Liver (tissue), 8 donors: ENCODE measurements at regions not wholly inside any gene's neighbourhood (a gene's known extent, or its start where the extent isn't known, plus 50 kb on each side); places are given as distances from the start of the nearest gene placed in this dataset.

Experiments
- DNase-seq: peaks from one replicate; pipeline ENCODE4 v3.0.0-alpha.2; 2017; ENCODE audit warnings: low spot score
- H3K27ac ChIP-seq, 2 donors: one replicate each; pipeline ENCODE4 v1.7.0; 2013; ENCODE audit warnings: inconsistent platforms in 2 of 2, low read length in 2 of 2, control low read depth in 1 of 2, low read depth in 1 of 2, mild to moderate bottlenecking in 1 of 2
- H3K27me3 ChIP-seq, 4 donors: one replicate each; pipeline versions ENCODE4 v1.6.1 to v1.7.0; 2013; ENCODE audit warnings: low read length in 3 of 4, inconsistent platforms in 1 of 4, mild to moderate bottlenecking in 1 of 4, moderate library complexity in 1 of 4; ENCODE audit not compliant: control insufficient read depth in 4 of 4, insufficient read depth in 4 of 4
- H3K36me3 ChIP-seq, 4 donors: one replicate each; pipeline versions ENCODE4 v1.6.1 to v1.7.0; 2013; ENCODE audit warnings: low read length in 3 of 4, mild to moderate bottlenecking in 3 of 4, low read depth in 1 of 4, moderate library complexity in 1 of 4; ENCODE audit not compliant: control insufficient read depth in 4 of 4, insufficient read depth in 3 of 4
- H3K4me1 ChIP-seq, 4 donors: one replicate each; pipeline versions ENCODE4 v1.6.1 to v1.7.0; 2013; ENCODE audit warnings: low read length in 3 of 4, mild to moderate bottlenecking in 3 of 4, moderate library complexity in 1 of 4; ENCODE audit not compliant: control insufficient read depth in 4 of 4, insufficient read depth in 4 of 4
- H3K4me3 ChIP-seq, 3 donors: one replicate each; pipeline versions ENCODE4 v1.6.1 to v1.7.0; 2013; ENCODE audit warnings: low read length in 3 of 3, control low read depth in 1 of 3, low read depth in 1 of 3, mild to moderate bottlenecking in 1 of 3
- H3K9ac ChIP-seq, 2 donors: one replicate each; pipeline ENCODE4 v1.7.0; 2013; ENCODE audit warnings: low read length in 2 of 2, mild to moderate bottlenecking in 2 of 2, moderate library complexity in 2 of 2, control low read depth in 1 of 2, low read depth in 1 of 2
- H3K9me3 ChIP-seq, 4 donors: one replicate each; pipeline versions ENCODE4 v1.6.1 to v1.7.0; 2013; ENCODE audit warnings: low read length in 3 of 4; ENCODE audit not compliant: control insufficient read depth in 4 of 4
- EGR1 ChIP-seq, 2 donors: IDR thresholded peaks; 2 replicates each; pipeline ENCODE4 v1.6.1; 2016 to 2018; ENCODE audit warnings: antibody characterized with exemption in 2 of 2, low read depth in 2 of 2
- FOXA1 ChIP-seq: IDR thresholded peaks from 2 replicates; pipeline ENCODE4 v1.6.1; 2016; ENCODE audit warnings: antibody characterized with exemption
- FOXA2 ChIP-seq: IDR thresholded peaks from 2 replicates; pipeline ENCODE4 v1.6.1; 2016; ENCODE audit warnings: antibody characterized with exemption
- GABPA ChIP-seq, 2 donors: IDR thresholded peaks in 1 of 2; conservative IDR thresholded peaks in 1 of 2; 2 replicates each; pipeline ENCODE4 v1.6.1; 2016; ENCODE audit warnings: antibody characterized with exemption in 2 of 2, mild to moderate bottlenecking in 1 of 2, moderate library complexity in 1 of 2
- HNF4A ChIP-seq, 2 donors: conservative IDR thresholded peaks; 2 replicates each; pipeline ENCODE4 v1.6.1; 2016; ENCODE audit warnings: antibody characterized with exemption in 2 of 2, mild to moderate bottlenecking in 2 of 2
- HNF4G ChIP-seq: IDR thresholded peaks from 2 replicates; pipeline ENCODE4 v1.6.1; 2016; ENCODE audit warnings: antibody characterized with exemption
- NR2F2 ChIP-seq: IDR thresholded peaks from 2 replicates; pipeline ENCODE4 v1.6.1; 2016; ENCODE audit warnings: antibody characterized with exemption
- RXRA ChIP-seq, 2 donors: IDR thresholded peaks; 2 replicates each; pipeline ENCODE4 v1.6.1; 2017 to 2018; ENCODE audit warnings: antibody characterized with exemption in 2 of 2, mild to moderate bottlenecking in 1 of 2
- SP1 ChIP-seq: IDR thresholded peaks from 2 replicates; pipeline ENCODE4 v1.6.1; 2018; ENCODE audit warnings: antibody characterized with exemption, mild to moderate bottlenecking
- WGBS: extraction: QIAGEN DNeasy Blood & Tissue Kit; methylation state at CpG from one replicate; pipeline ENCODE4 v1.1.7; 2013; 5-methylcytosine and 5-hydroxymethylcytosine counted together
- TF ChIP-seq, protein P1 (sequence below): IDR thresholded peaks from 2 replicates; pipeline ENCODE4 v1.6.1; 2016; ENCODE audit warnings: antibody characterized with exemption
- TF ChIP-seq, protein P2 (sequence below): IDR thresholded peaks from 2 replicates; pipeline ENCODE4 v1.6.1; 2016; ENCODE audit warnings: antibody characterized with exemption
- TF ChIP-seq, protein P3 (sequence below): IDR thresholded peaks from 2 replicates; pipeline ENCODE4 v1.6.1; 2016; ENCODE audit warnings: antibody characterized with exemption, mild to moderate bottlenecking
- TF ChIP-seq, protein P4 (sequence below): fragments of 150-350 bp; IDR thresholded peaks from 2 replicates; pipeline ENCODE4 v1.5.1; 2017; ENCODE audit warnings: improper control_type of control experiment, low read depth, low read length; ENCODE audit not compliant: missing input control
- TF ChIP-seq, protein P5 (sequence below): IDR thresholded peaks from 2 replicates; pipeline ENCODE4 v1.6.1; 2016; ENCODE audit warnings: antibody characterized with exemption
- donor health status: healthy.
- donor health status: healthy.
- donor health status: healthy.
- donor health status: healthy.
- donor health status: healthy.

DNA sequence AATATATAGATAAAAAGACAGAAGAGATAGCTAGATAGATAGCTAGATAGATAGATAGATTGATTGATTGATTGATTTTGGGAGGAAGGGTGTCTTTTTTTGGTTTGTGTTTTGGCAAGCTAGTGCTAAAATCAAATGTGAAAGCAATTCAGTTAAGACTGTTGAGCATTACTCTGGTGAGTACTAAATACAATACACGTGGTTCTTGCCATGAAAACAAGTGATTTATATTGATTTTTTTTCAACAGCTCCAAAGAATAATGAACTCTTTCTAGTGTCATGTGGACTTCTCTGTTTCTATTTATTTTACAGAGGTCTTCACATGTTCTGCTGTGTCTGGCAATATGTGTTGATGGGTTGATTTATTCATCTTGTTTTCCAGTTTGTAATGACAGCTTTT lies 172.0 kb downstream of the POU4F1 start:
- Histone ChIP-seq H3K4me3 (no peak overlapping the region), H3K27ac (no peak overlapping the region), H3K36me3 (no peaks in the 10 kb centered on the region), H3K27me3 (no peaks in the 10 kb centered on the region), H3K4me1 (peaks cover 2 to 26% (median 6%) of the 10 kb centered on the region in 4 donors), H3K9me3 (no peaks in the 10 kb centered on the region), H3K9ac (no peak overlapping the region)
- DNase-seq = no peak
- peak in 1 of 2 donors; percentile 25 for TF ChIP-seq HNF4A (conservative IDR thresholded peaks at IDR 0.05)
- peak in 1 of 2 donors; percentile 37 for TF ChIP-seq RXRA (IDR thresholded peaks at IDR 0.05)
- TF ChIP-seq FOXA2 = no peak
- 16% methylated on average over 1 of the region's 1 CpG for WGBS

DNA sequence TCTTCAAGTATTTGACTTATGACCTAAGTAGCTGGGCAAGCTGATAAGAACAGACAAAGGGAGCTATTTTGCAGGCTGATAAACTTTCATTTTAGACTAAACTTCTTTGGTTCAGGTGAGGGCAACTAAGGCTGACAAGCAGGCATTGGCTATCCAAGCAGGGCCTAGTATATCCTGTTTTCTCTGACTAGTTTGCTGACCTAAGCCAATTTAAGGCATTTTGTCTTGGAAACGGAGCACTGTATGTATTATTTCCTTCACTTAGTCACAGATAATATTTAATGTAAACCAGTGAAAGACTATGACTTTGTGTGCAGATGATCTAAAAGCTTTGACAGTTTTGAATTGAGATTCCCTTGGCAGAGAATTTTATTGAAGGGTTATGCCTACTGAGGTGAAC lies 172.5 kb downstream of the POU4F1 start:
- H3K9ac ChIP-seq = no peak overlapping the region
- DNase-seq = no peak
- no peaks in the 10 kb centered on the region for H3K9me3 ChIP-seq
- H3K27me3 ChIP-seq = no peaks in the 10 kb centered on the region
- H3K36me3 ChIP-seq = no peaks in the 10 kb centered on the region
- no peak overlapping the region for H3K27ac ChIP-seq
- peaks cover under 1 to 27% (median 9%) of the 10 kb centered on the region in 4 donors for H3K4me1 ChIP-seq
- no peak overlapping the region for H3K4me3 ChIP-seq
- no peak for TF ChIP-seq FOXA2
- no peak for TF ChIP-seq FOXA1
- TF ChIP-seq, protein P1, sequence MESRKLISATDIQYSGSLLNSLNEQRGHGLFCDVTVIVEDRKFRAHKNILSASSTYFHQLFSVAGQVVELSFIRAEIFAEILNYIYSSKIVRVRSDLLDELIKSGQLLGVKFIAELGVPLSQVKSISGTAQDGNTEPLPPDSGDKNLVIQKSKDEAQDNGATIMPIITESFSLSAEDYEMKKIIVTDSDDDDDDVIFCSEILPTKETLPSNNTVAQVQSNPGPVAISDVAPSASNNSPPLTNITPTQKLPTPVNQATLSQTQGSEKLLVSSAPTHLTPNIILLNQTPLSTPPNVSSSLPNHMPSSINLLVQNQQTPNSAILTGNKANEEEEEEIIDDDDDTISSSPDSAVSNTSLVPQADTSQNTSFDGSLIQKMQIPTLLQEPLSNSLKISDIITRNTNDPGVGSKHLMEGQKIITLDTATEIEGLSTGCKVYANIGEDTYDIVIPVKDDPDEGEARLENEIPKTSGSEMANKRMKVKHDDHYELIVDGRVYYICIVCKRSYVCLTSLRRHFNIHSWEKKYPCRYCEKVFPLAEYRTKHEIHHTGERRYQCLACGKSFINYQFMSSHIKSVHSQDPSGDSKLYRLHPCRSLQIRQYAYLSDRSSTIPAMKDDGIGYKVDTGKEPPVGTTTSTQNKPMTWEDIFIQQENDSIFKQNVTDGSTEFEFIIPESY = no peak
- TF ChIP-seq, protein P2, sequence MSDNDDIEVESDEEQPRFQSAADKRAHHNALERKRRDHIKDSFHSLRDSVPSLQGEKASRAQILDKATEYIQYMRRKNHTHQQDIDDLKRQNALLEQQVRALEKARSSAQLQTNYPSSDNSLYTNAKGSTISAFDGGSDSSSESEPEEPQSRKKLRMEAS = no peak
- TF ChIP-seq, protein P3, sequence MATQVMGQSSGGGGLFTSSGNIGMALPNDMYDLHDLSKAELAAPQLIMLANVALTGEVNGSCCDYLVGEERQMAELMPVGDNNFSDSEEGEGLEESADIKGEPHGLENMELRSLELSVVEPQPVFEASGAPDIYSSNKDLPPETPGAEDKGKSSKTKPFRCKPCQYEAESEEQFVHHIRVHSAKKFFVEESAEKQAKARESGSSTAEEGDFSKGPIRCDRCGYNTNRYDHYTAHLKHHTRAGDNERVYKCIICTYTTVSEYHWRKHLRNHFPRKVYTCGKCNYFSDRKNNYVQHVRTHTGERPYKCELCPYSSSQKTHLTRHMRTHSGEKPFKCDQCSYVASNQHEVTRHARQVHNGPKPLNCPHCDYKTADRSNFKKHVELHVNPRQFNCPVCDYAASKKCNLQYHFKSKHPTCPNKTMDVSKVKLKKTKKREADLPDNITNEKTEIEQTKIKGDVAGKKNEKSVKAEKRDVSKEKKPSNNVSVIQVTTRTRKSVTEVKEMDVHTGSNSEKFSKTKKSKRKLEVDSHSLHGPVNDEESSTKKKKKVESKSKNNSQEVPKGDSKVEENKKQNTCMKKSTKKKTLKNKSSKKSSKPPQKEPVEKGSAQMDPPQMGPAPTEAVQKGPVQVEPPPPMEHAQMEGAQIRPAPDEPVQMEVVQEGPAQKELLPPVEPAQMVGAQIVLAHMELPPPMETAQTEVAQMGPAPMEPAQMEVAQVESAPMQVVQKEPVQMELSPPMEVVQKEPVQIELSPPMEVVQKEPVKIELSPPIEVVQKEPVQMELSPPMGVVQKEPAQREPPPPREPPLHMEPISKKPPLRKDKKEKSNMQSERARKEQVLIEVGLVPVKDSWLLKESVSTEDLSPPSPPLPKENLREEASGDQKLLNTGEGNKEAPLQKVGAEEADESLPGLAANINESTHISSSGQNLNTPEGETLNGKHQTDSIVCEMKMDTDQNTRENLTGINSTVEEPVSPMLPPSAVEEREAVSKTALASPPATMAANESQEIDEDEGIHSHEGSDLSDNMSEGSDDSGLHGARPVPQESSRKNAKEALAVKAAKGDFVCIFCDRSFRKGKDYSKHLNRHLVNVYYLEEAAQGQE = no peak
- TF ChIP-seq, protein P4, sequence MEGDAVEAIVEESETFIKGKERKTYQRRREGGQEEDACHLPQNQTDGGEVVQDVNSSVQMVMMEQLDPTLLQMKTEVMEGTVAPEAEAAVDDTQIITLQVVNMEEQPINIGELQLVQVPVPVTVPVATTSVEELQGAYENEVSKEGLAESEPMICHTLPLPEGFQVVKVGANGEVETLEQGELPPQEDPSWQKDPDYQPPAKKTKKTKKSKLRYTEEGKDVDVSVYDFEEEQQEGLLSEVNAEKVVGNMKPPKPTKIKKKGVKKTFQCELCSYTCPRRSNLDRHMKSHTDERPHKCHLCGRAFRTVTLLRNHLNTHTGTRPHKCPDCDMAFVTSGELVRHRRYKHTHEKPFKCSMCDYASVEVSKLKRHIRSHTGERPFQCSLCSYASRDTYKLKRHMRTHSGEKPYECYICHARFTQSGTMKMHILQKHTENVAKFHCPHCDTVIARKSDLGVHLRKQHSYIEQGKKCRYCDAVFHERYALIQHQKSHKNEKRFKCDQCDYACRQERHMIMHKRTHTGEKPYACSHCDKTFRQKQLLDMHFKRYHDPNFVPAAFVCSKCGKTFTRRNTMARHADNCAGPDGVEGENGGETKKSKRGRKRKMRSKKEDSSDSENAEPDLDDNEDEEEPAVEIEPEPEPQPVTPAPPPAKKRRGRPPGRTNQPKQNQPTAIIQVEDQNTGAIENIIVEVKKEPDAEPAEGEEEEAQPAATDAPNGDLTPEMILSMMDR = no peak
- TF ChIP-seq HNF4A (conservative IDR thresholded peaks at IDR 0.05) = no peak
- TF ChIP-seq EGR1 (IDR thresholded peaks at IDR 0.05; ENCODE audit: low read depth in 2 of 2) = no peak
- TF ChIP-seq, protein P5, sequence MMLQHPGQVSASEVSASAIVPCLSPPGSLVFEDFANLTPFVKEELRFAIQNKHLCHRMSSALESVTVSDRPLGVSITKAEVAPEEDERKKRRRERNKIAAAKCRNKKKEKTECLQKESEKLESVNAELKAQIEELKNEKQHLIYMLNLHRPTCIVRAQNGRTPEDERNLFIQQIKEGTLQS = no peak
- no peak for TF ChIP-seq HNF4G
- no peak for TF ChIP-seq GABPA (IDR thresholded peaks at IDR 0.05 in 1 of 2, conservative IDR thresholded peaks at IDR 0.05 in 1 of 2)
- no peak for TF ChIP-seq NR2F2
- TF ChIP-seq RXRA (IDR thresholded peaks at IDR 0.05) = no peak
- TF ChIP-seq SP1 = no peak
- 77% methylated on average over 1 of the region's 1 CpG for WGBS
